DMS114 treated with DMSO at 0.1 percent for 48 hours (cell line): ENCODE measurements at regions not wholly inside any gene's neighbourhood (a gene's known extent, or its start where the extent isn't known, plus 50 kb on each side); places are given as distances from the start of the nearest gene placed in this dataset.

Source experiments
- DNase-seq: peaks from one replicate; lab custom pipeline; 2025; ENCODE audit not compliant: unreplicated experiment; lab: John Stamatoyannopoulos, UW

- no peak for DNase-seq
Measured at GRCh38 chr1:88186911-88187310, 497.2 kb upstream of the PKN2 start.

- no peak for DNase-seq
Measured at GRCh38 chr1:88188038-88188437, 496.0 kb upstream of the PKN2 start.

GRCh38 chr1:88189525-88189924 lies 494.5 kb upstream of the PKN2 start:
- no peak for DNase-seq

- DNase-seq: no peak
Measured at GRCh38 chr1:88191917-88192316, 492.2 kb upstream of the PKN2 start.

GRCh38 chr1:88194542-88194941 lies 489.5 kb upstream of the PKN2 start:
- no peak for DNase-seq

GRCh38 chr1:88200545-88200944 lies 483.5 kb upstream of the PKN2 start:
- no peak for DNase-seq

GRCh38 chr1:88204111-88204510 lies 480.0 kb upstream of the PKN2 start:
- no peak for DNase-seq

- DNase-seq: no peak
Measured at GRCh38 chr1:88204612-88205167, 479.4 kb upstream of the PKN2 start.

- no peak for DNase-seq
Measured at GRCh38 chr1:88208389-88208788, 475.7 kb upstream of the PKN2 start.

GRCh38 chr1:88210103-88210787 lies 473.8 kb upstream of the PKN2 start:
- DNase-seq: no peak

- no peak for DNase-seq
Measured at GRCh38 chr1:88216441-88216840, 467.6 kb upstream of the PKN2 start.

- DNase-seq: no peak
Measured at GRCh38 chr1:88217386-88217785, 466.7 kb upstream of the PKN2 start.

- no peak for DNase-seq
Measured at GRCh38 chr1:88219521-88219920, 464.6 kb upstream of the PKN2 start.

GRCh38 chr1:88221411-88221810 lies 462.7 kb upstream of the PKN2 start:
- DNase-seq: no peak

- no peak for DNase-seq
Measured at GRCh38 chr1:88224906-88225305, 459.2 kb upstream of the PKN2 start.

- DNase-seq: no peak
Measured at GRCh38 chr1:88228114-88228513, 456.0 kb upstream of the PKN2 start.

- no peak for DNase-seq
Measured at GRCh38 chr1:88230126-88230525, 453.9 kb upstream of the PKN2 start.

- DNase-seq: no peak
Measured at GRCh38 chr1:88237058-88237457, 447.0 kb upstream of the PKN2 start.

- no peak for DNase-seq
Measured at GRCh38 chr1:88239205-88239604, 444.9 kb upstream of the PKN2 start.

GRCh38 chr1:88247666-88248065 lies 436.4 kb upstream of the PKN2 start:
- no peak for DNase-seq

- DNase-seq: no peak
Measured at GRCh38 chr1:88250915-88251314, 433.2 kb upstream of the PKN2 start.

- no peak for DNase-seq
Measured at GRCh38 chr1:88252745-88253144, 431.3 kb upstream of the PKN2 start.

- no peak for DNase-seq
Measured at GRCh38 chr1:88265606-88266005, 418.5 kb upstream of the PKN2 start.
